ENCODE measurements at regions not wholly inside any gene's neighbourhood (a gene's known extent, or its start where the extent isn't known, plus 50 kb on each side); places are given as distances from the start of the nearest gene placed in this dataset.

- no peaks in the 10 kb centered on the region for H3K27me3 Mint-ChIP-seq (ENCODE audit: low read depth)
- H3K4me3 Mint-ChIP-seq: no peak overlapping the region
- no peak overlapping the region for H3K27ac Mint-ChIP-seq (ENCODE audit: unreplicated experiment)
- no peaks in the 10 kb centered on the region for H3K36me3 Mint-ChIP-seq (ENCODE audit: low read depth)
- no peaks in the 10 kb centered on the region for H3K9me3 Mint-ChIP-seq
- H3K4me1 Mint-ChIP-seq: no peaks in the 10 kb centered on the region
- no peak for DNase-seq (ENCODE audit: low read depth, low spot score)
- no peak for TF ChIP-seq CTCF (conservative IDR thresholded peaks at IDR 0.05)
These were observed 186.9 kb downstream of the ARRDC4 start for GRCh38 chr15:98147415-98147814.

GRCh38 chr15:98150084-98150483 is 189.6 kb downstream of the ARRDC4 start:
- Mint-ChIP-seq H3K4me3 (no peak overlapping the region), H3K9me3 (no peaks in the 10 kb centered on the region), H3K27ac (ENCODE audit: unreplicated experiment) (no peak overlapping the region), H3K27me3 (ENCODE audit: low read depth) (peaks cover 4% of the 10 kb centered on the region), H3K36me3 (ENCODE audit: low read depth) (no peaks in the 10 kb centered on the region), H3K4me1 (no peaks in the 10 kb centered on the region)
- DNase-seq (ENCODE audit: low read depth, low spot score): no peak
- no peak for TF ChIP-seq CTCF (conservative IDR thresholded peaks at IDR 0.05)

- Mint-ChIP-seq H3K4me3 (no peak overlapping the region), H3K9me3 (no peaks in the 10 kb centered on the region), H3K27me3 (ENCODE audit: low read depth) (peaks cover 4% of the 10 kb centered on the region), H3K36me3 (ENCODE audit: low read depth) (no peaks in the 10 kb centered on the region), H3K27ac (ENCODE audit: unreplicated experiment) (no peak overlapping the region), H3K4me1 (no peaks in the 10 kb centered on the region)
- DNase-seq (ENCODE audit: low read depth, low spot score): no peak
- no peak for TF ChIP-seq CTCF (conservative IDR thresholded peaks at IDR 0.05)
These were observed 190.0 kb downstream of the ARRDC4 start for GRCh38 chr15:98150536-98150935.

- no peak for TF ChIP-seq CTCF (conservative IDR thresholded peaks at IDR 0.05)
- peaks cover 4% of the 10 kb centered on the region for H3K27me3 Mint-ChIP-seq (ENCODE audit: low read depth)
- no peak overlapping the region for H3K27ac Mint-ChIP-seq (ENCODE audit: unreplicated experiment)
These were observed 190.6 kb downstream of the ARRDC4 start for GRCh38 chr15:98151096-98151495.

GRCh38 chr15:98152156-98152555 is 191.7 kb downstream of the ARRDC4 start:
- TF ChIP-seq CTCF (conservative IDR thresholded peaks at IDR 0.05): no peak
- Mint-ChIP-seq H3K27me3 (ENCODE audit: low read depth) (peaks cover 4% of the 10 kb centered on the region), H3K36me3 (ENCODE audit: low read depth) (no peaks in the 10 kb centered on the region), H3K4me3 (no peak overlapping the region), H3K4me1 (no peaks in the 10 kb centered on the region), H3K9me3 (no peaks in the 10 kb centered on the region), H3K27ac (ENCODE audit: unreplicated experiment) (no peak overlapping the region)
- DNase-seq (ENCODE audit: low read depth, low spot score): no peak

More at GRCh38 chr15:98151096-98151495, 190.6 kb downstream of the ARRDC4 start:
- no peaks in the 10 kb centered on the region for H3K4me1 Mint-ChIP-seq
- no peak for DNase-seq (ENCODE audit: low read depth, low spot score)
- H3K36me3 Mint-ChIP-seq (ENCODE audit: low read depth): no peaks in the 10 kb centered on the region
- H3K4me3 Mint-ChIP-seq: no peak overlapping the region
- H3K9me3 Mint-ChIP-seq: no peaks in the 10 kb centered on the region

- Mint-ChIP-seq H3K27ac (ENCODE audit: unreplicated experiment) (no peak overlapping the region), H3K27me3 (ENCODE audit: low read depth) (peaks cover 4% of the 10 kb centered on the region), H3K9me3 (no peaks in the 10 kb centered on the region), H3K4me1 (no peaks in the 10 kb centered on the region), H3K4me3 (no peak overlapping the region), H3K36me3 (ENCODE audit: low read depth) (no peaks in the 10 kb centered on the region)
- no peak for DNase-seq (ENCODE audit: low read depth, low spot score)
- no peak for TF ChIP-seq CTCF (conservative IDR thresholded peaks at IDR 0.05)
These were observed 194.4 kb downstream of the ARRDC4 start for GRCh38 chr15:98154863-98155262.
